Keratinocyte (primary cell): ENCODE measurements at regions not wholly inside any gene's neighbourhood (a gene's known extent, or its start where the extent isn't known, plus 50 kb on each side); places are given as distances from the start of the nearest gene placed in this dataset.

ENCODE experiments used
- DNase-seq: peaks from one replicate; pipeline ENCODE4 v3.0.0-alpha.2; 2011; ENCODE audit warnings: low read depth, missing footprints, low spot score
- FAIRE-seq: peaks from 2 replicates; lab custom pipeline; 2011; peaks lifted over from hg19 to GRCh38; lab: Jason Lieb, UNC
- H2AFZ ChIP-seq: 2 replicates; pipeline ENCODE4 v1.6.0; 2012; ENCODE audit warnings: low read length, control low read depth, inconsistent platforms; ENCODE audit not compliant: control insufficient read depth
- H3K27ac ChIP-seq: 2 replicates; pipeline ENCODE4 v1.5.1; 2011; ENCODE audit warnings: low read length; ENCODE audit not compliant: control insufficient read depth, insufficient read depth
- H3K27me3 ChIP-seq: 3 replicates; pipeline ENCODE4 v1.6.0; 2011; ENCODE audit warnings: low read length; ENCODE audit not compliant: control insufficient read depth, insufficient read depth; ENCODE audit errors: extremely low read depth
- H3K36me3 ChIP-seq, 2 experiments: 2 replicates in 1 of 2; 3 replicates in 1 of 2; pipeline ENCODE4 v1.5.1; 2011; ENCODE audit warnings: low read length in 2 of 2, mild to moderate bottlenecking in 1 of 2; ENCODE audit not compliant: control insufficient read depth in 2 of 2, insufficient read depth in 2 of 2; ENCODE audit errors: extremely low read depth in 1 of 2
- H3K4me1 ChIP-seq: 3 replicates; pipeline ENCODE4 v1.5.1; 2011; ENCODE audit warnings: low read length; ENCODE audit not compliant: control insufficient read depth, insufficient read depth; ENCODE audit errors: extremely low read depth
- H3K4me2 ChIP-seq: 3 replicates; pipeline ENCODE4 v1.6.0; 2011; ENCODE audit warnings: low read depth, low read length; ENCODE audit not compliant: control insufficient read depth, insufficient read depth; ENCODE audit errors: extremely low read depth
- H3K4me3 ChIP-seq, 3 experiments: fragments of 200-600 bp in 1 of 3; sonication (generic) in 1 of 3; 2 replicates in 2 of 3; 3 replicates in 1 of 3; pipeline ENCODE4 v1.5.1; 2011 to 2016; ENCODE audit warnings: low read length in 3 of 3, mild to moderate bottlenecking in 3 of 3, control low read depth in 2 of 3, inconsistent platforms in 1 of 3, low read depth in 1 of 3, mixed read lengths in 1 of 3, mixed run types in 1 of 3, moderate library complexity in 1 of 3; ENCODE audit not compliant: control insufficient read depth in 2 of 3, insufficient read depth in 2 of 3; ENCODE audit errors: extremely low read depth in 1 of 3
- H3K79me2 ChIP-seq: 2 replicates; pipeline ENCODE4 v1.6.0; 2012; ENCODE audit warnings: low read length; ENCODE audit not compliant: control insufficient read depth, insufficient read depth
- H3K9ac ChIP-seq: 3 replicates; pipeline ENCODE4 v1.6.0; 2011; ENCODE audit warnings: low read length; ENCODE audit not compliant: control insufficient read depth, insufficient read depth; ENCODE audit errors: extremely low read depth
- H3K9me1 ChIP-seq: 3 replicates; pipeline ENCODE4 v1.6.0; 2011; ENCODE audit warnings: low read length; ENCODE audit not compliant: control insufficient read depth, insufficient read depth; ENCODE audit errors: extremely low read depth
- H3K9me3 ChIP-seq: 2 replicates; pipeline ENCODE4 v1.5.1; 2012; ENCODE audit warnings: low read depth, low read length; ENCODE audit not compliant: control insufficient read depth
- H4K20me1 ChIP-seq: 3 replicates; pipeline ENCODE4 v1.6.0; 2011; ENCODE audit warnings: low read length; ENCODE audit not compliant: control insufficient read depth, insufficient read depth; ENCODE audit errors: extremely low read depth
- EZH2 ChIP-seq: IDR thresholded peaks from one replicate; pipeline ENCODE4 v1.6.1; 2012; ENCODE audit warnings: inconsistent platforms, mild to moderate bottlenecking, low read length, moderate library complexity
- dilution Hi-C: fragments of 300-500 bp; cut with MboI; formaldehyde crosslinking; loops from one replicate; pipeline ENCODE4 v1.7.0; 2020; ENCODE audit warnings: low sequenced_read_pairs; ENCODE audit not compliant: extremely low pct_ligation_motif_present
- TF ChIP-seq, protein P1 (sequence below), 3 experiments: IDR thresholded peaks in 1 of 3; conservative IDR thresholded peaks in 1 of 3; optimal IDR thresholded peaks in 1 of 3; 2 replicates in 2 of 3; 3 replicates in 1 of 3; pipeline versions ENCODE3 to v1.5.1; 2011; ENCODE audit warnings: low read length in 3 of 3, mild to moderate bottlenecking in 3 of 3, moderate library complexity in 2 of 3, control low read depth in 1 of 3, inconsistent platforms in 1 of 3; ENCODE audit not compliant: insufficient read depth in 2 of 3; ENCODE audit errors: extremely low read depth in 1 of 3

DNA sequence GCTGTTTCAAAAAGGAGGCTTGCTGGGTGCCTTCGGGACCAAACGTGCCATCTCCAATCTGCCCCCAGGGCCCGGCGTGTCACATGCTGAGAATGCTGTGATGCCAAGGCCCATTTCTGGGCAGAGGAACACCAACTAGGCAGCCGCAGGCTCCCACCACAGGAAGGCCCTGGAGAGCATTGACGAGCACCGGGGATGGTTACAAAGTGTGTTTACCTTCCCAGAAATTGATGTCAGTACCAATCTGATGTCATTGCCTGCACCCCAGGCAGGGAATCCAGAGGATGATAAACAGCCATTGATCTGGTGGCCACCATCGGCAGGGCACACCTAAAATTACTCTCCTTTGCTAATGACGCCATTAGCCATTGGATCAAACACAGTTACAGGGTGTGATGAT, 418.1 kb upstream of the CDH5 start:
- FAIRE-seq (no peak), DNase-seq (no peak)
- no peak overlapping the region for H2AFZ ChIP-seq
- H3K9me1 ChIP-seq: no peaks in the 10 kb centered on the region
- no peaks in the 10 kb centered on the region for H3K27me3 ChIP-seq
- H3K9ac ChIP-seq: no peak overlapping the region
- H3K36me3 ChIP-seq: no peaks in the 10 kb centered on the region
- no peak for TF ChIP-seq EZH2
- TF ChIP-seq, protein P1, sequence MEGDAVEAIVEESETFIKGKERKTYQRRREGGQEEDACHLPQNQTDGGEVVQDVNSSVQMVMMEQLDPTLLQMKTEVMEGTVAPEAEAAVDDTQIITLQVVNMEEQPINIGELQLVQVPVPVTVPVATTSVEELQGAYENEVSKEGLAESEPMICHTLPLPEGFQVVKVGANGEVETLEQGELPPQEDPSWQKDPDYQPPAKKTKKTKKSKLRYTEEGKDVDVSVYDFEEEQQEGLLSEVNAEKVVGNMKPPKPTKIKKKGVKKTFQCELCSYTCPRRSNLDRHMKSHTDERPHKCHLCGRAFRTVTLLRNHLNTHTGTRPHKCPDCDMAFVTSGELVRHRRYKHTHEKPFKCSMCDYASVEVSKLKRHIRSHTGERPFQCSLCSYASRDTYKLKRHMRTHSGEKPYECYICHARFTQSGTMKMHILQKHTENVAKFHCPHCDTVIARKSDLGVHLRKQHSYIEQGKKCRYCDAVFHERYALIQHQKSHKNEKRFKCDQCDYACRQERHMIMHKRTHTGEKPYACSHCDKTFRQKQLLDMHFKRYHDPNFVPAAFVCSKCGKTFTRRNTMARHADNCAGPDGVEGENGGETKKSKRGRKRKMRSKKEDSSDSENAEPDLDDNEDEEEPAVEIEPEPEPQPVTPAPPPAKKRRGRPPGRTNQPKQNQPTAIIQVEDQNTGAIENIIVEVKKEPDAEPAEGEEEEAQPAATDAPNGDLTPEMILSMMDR (optimal IDR thresholded peaks at IDR 0.05 in 1 of 3, IDR thresholded peaks at IDR 0.05 in 1 of 3, conservative IDR thresholded peaks at IDR 0.05 in 1 of 3; ENCODE audit: extremely low read depth in 1 of 3, insufficient read depth in 2 of 3, low read length in 3 of 3): no peak
- dilution Hi-C loops: no loop called here
- H3K9me3 ChIP-seq: no peaks in the 10 kb centered on the region
- no peak overlapping the region for H3K4me2 ChIP-seq
- H3K4me3 ChIP-seq: no peak overlapping the region
- no peaks in the 10 kb centered on the region for H3K79me2 ChIP-seq
- H4K20me1 ChIP-seq: no peaks in the 10 kb centered on the region
- H3K27ac ChIP-seq: no peak overlapping the region
- no peaks in the 10 kb centered on the region for H3K4me1 ChIP-seq

DNA sequence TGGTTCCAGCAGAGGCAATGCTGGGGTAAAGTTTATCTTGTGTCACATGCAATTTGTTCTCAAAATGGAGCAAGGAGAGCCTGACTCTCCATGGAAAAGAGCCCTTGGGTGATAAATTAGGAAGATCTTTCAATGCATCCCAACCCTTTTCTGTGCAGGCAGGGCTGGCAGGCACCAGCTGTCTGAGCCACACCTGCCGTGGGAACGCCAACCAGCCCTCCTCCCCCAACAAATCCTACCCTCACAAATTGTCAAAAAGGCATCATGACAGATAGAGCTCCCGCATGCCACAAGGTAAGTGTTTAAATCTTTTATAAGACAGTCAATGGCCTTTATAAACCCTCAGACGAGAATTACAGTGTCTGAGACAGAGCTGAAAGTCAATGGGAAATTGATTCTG, 418.5 kb upstream of the CDH5 start:
- TF ChIP-seq EZH2: no peak
- TF ChIP-seq, protein P1 (optimal IDR thresholded peaks at IDR 0.05 in 1 of 3, IDR thresholded peaks at IDR 0.05 in 1 of 3, conservative IDR thresholded peaks at IDR 0.05 in 1 of 3; ENCODE audit: extremely low read depth in 1 of 3, insufficient read depth in 2 of 3, low read length in 3 of 3): no peak
- Histone ChIP-seq H2AFZ (no peak overlapping the region), H3K9me3 (no peaks in the 10 kb centered on the region), H4K20me1 (no peaks in the 10 kb centered on the region), H3K9me1 (no peaks in the 10 kb centered on the region), H3K4me2 (no peak overlapping the region), H3K4me3 (no peak overlapping the region), H3K9ac (no peak overlapping the region), H3K4me1 (no peaks in the 10 kb centered on the region), H3K27ac (no peak overlapping the region), H3K27me3 (no peaks in the 10 kb centered on the region), H3K36me3 (no peaks in the 10 kb centered on the region), H3K79me2 (no peaks in the 10 kb centered on the region)
- FAIRE-seq (no peak), DNase-seq (no peak)
- dilution Hi-C loops: no loop called here
